HG03460 (cell line): ENCODE measurements at regions not wholly inside any gene's neighbourhood (a gene's known extent, or its start where the extent isn't known, plus 50 kb on each side); places are given as distances from the start of the nearest gene placed in this dataset.

Experiments used
- ATAC-seq: cut with Tn5 transposase; IDR thresholded peaks from one replicate; pipeline ENCODE4 v1.9.1; 2021; ENCODE audit not compliant: unreplicated experiment

DNA sequence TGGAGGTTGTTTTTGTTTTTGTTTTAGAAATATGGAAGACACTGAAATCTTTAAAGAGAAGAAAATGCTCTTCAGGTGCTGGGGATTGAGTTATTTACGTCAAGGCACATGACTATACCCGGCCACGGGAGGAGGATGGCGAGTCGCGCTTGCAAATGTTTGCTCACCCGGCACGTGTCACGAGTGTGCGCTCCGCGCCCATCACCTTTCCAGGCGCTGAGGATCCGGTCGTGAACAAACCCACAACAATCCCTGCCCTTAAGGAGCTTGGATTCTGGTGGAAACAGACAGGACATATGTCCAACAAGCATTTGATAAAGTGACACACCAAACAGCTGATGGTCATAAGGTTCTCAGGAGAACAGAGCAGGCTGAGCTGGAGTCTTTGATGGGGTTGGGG is 715.5 kb downstream of the BRD1 start:
- ATAC-seq, result no peak

DNA sequence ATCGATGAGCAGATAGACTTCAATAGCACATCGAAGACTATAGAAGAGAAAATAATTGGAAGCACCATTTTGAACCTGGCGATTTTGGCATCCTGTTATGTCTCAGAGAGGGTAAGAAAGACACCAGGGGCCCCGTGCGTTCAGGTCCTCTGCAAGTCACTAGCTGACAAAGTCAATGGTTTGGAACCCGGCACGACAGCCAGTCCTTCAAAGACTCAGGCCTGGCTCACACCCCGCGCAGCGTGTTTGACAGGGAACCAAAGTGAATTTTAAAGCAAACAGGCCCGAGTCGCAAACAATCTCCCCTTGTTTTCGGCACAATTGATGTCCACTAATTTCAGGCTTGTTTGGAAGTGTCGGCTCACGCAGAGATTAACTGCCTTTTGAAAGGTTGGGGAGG is 716.6 kb downstream of the BRD1 start:
- no peak for ATAC-seq

DNA sequence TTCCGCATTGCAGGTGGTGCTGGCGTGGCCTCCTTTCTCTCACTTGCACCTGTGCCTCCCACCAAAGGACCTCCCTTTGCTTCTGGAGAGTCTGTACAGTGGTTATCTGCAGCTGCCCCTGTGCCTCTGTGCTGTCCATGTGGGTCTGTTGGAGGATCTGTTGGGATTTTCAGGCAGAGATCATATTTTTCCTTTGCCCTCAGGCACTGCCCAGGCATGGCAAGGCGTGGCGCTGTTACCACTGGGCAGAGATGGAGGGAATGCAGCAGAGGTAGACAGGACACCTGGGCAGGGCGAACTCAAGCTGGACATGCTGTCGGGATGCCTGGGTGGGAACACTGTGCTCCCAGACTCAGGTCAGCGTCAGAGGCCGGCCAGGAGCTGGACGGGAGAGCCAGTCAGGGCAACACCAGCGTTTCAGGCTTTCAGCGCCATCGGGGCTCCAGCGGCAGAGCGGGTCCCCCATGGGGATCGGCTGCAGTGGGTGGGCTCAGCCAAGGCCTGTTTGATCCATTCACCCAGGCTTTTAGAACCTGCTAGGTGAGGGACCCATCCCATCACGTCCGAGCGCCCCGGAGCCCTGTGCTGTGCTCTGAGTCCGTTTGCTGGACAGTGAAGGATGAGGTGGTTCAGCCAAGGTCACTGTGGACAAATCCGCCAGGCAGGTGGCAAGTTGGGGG is 718.9 kb downstream of the BRD1 start:
- ATAC-seq, result no peak

DNA sequence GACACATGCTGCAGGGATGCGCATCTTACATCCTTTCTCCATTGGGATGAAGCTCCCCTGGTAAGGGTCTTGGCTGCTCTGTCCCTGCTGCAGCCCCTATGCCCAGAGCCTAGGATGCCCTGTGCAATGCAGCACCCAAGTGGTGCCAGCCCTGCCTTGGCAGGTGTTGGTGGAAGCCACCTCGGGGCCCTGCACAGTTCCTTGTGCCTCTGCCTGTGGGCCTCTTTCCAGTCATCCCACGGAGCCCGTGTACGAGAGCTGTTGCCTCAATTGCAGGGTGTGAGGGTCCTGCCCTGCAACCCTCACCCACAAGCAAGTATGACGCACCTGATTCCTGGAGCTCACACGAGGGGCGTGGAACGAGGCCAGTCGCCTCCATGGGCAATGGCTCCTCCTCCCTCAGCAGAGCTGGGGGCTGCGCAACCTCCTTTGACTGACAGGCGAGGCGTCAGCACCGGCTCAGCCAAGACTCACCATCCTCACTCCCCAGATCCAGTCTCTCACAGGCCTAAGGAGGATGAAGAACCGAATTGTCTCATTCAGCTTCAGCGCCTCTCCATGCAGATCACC is 719.6 kb downstream of the BRD1 start:
- ATAC-seq, result no peak

DNA sequence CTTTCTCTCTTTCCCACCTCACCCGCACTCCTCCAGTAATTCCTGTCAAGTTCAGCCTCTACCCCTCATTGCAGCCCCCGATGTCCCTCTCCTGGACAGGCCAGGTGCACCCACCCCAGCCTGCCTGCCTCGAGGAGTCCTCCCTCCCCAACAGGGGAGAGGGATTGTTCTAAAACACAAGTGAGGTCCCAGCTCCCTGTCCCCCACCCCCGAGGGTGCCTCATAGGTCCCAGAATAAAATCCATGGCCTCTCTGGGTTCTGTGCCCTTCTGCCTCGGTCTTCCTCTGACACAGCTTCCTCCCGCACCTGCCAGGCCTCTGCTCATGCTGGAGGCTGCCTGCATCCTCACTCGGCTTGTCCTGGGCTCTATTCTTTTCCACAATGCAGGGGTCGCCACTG is 720.1 kb downstream of the BRD1 start:
- no peak for ATAC-seq

DNA sequence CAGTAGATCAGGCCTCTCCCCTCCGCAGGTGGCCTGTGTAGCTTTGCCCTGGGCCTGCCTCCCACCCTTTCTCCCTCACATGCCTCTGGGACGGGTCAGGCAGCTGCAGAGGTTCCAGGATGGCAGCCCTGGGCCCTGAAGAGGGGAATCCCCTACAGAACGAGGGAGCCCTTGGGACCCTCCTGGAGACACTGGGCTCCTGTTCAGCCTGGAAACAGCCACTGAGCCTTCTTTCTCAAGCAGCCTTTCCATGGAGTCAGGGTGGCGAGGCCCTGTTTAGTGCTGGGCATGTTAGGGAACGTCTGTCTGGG is 720.9 kb downstream of the BRD1 start:
- no peak for ATAC-seq

DNA sequence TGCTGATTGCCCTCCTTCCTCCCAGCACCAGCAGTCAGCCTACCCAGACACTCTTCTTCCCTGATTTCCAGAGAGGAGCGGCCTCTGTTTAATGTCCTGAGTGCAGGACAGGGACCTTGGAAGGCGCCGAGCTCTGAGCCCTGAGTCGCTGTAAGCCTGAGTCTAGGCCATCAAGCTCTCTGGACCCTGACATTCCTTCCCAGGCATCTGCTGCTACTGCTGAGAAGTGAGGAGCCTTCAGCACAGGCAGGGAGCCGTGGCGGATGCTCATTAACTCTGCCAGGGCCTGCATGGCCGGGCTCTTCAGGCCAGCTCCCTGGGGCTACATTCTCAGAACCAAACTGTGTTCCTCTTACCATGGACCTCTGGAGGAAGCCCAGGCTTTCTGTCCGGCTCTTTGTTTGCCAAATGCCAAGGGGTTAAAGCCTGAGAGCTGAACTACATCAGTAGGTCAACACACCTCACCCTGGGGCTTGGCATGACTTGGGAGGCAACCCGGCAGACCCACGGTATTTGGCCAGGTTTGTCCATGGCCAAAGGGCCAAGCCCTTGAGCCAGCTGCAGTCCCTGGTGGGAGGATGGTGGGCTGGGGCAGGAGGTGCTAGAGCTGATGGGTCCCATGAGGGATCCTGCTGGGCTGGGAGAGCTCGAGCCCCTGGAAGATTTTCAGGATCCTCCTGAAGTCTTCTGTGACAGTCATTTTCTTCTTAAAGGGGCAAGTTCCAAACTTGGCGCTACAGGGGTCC is 721.4 kb downstream of the BRD1 start:
- no peak for ATAC-seq

DNA sequence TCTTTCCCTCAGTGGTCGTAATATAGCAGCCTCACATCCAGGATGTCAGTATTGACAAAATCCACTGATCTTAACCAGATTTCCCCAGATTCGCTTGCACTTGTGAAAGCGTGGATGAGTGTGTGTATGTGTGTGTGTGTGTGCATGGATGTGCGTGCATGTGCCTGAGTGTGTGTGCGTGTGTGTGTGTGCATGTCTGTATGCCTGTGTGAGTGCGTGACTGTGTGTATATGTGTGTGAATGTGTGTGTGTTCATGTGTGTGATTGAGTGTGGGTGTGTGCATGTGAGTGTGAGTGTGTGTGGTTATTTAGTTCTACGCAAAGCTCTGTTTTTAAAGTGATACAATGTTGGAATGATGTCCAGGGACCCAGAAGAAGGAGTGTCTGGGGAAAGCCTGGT is 723.2 kb downstream of the BRD1 start:
- ATAC-seq, result no peak

DNA sequence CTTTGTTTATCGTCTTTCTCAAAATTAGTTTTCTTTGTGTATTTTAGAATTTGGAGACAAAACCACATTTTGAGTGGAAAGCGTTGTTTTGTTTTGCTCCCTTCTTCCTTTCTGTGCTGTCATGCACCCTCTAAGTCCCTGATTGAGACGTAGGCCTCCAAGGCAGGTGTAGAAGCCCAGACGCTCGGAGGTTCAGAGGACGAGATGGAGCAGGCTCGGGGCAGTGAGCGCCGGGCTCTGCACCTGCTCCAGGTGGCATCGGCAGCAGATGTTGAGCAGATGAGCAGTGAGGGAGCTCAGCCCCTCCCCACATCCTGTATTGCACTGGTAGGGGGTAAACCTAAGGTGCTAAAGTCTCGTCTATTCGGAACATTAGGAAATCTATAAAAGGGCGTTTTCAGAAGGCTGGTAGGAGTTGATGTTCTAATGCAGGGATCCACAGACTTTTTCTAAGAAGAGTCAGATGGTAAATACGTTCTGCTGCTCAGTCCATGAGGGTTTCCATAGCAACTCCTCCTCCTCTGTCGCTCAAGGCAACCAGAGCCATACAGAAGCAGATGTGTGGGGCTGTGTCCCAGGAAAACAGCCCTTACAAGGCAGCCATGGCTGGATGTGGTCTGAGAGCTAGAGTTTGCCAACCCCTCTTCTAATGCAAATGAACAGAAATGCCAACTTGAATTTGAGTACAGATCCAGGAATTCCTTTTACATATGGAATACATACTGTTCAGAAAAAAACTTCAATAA is 724.2 kb downstream of the BRD1 start:
- no peak for ATAC-seq

DNA sequence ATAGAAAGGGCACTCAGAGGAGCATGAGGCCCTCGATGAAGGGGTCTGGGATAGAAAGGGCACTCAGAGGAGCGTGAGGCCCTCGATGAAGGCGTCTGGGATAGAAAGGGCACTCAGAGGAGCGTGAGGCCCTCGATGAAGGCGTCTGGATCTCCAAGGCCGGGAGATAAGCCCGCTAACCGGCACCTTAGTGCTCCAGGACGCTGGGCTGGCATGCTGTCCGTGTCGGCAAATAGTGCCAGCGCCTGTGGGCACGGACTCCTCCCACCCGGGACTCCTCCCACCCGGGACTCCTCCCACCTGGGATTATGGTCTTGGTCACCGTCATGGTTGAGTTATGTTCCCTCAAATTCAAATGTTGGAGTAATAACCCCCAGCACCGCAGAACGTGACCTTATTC is 725.3 kb downstream of the BRD1 start:
- ATAC-seq, result no peak

DNA sequence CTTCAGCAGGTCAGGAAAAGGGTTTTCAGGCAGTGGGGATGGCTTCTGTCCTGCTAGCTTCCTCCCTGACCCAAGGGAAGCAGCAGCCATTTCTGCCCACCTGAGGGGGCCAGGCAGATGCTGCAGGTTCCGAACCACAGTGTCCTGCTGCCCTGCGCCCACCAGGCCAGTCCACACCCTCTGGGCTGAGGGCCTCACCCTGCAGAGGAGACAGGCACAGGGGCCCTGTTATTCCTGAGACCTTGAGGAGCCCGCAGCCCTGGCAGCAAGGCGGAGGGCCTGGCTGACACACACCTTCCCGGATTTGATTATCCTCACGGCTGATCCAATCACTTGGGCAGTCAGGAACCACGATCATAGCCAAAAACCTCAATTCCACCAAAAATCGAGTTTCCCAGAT is 725.8 kb downstream of the BRD1 start:
- no peak for ATAC-seq

DNA sequence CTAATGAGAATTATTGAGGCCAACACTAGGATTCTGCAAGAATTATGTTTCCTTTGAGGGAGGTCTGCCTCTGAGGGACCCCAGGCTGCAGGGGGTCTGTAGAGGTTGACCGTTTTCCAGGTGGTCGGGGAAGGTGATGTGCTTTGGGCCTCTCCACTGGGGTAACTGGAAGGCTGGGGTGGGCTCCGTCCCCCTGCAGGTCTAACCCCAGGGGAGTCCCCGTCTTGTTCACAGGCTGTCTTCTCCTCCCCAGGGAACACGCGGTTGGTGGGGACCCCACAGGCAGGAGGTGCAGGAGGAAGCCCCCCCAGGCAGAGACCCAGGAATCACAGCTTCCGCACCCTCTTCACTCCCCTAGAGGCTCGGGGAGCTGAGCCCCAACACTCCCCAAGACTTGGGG is 726.4 kb downstream of the BRD1 start:
- no peak for ATAC-seq

DNA sequence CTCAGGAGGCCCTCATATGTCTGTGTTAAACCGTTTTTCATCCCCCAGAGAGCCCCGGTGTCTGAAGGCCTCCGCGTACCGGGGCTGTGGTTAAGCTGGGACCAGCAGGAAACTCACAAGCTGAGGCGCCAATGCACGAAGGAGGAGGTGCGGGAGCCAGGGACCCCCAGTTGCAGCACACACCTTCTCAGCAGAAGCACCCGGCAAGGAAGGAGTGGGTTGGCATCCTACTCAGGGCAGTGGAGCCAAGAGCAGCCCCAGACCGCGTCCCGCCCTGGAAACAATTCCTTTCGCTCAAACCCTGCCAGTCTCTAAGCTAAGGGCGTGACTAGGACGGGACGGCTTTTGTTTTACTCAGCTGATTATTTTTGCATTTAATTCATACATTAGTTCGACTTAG is 726.9 kb downstream of the BRD1 start:
- ATAC-seq, result no peak

DNA sequence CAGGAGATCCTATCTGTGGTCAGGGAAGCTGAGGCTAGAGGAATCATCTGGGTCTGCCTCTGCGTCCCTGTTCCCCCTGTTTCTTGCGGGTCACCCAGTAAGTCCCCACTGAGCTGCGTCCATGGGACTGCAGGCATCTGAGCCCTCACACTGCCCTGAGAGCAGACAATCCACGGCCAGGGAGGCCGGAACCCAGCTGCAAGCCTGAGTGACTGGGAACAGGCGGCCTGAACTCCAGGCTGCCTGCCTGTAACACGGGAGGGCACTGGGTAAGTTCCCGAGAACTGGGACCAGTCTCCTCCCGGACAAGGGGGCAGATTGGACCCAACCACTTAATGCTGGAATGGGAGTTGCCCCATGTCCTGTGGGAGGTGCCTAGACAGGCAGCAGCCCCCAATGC is 727.4 kb downstream of the BRD1 start:
- no peak for ATAC-seq

DNA sequence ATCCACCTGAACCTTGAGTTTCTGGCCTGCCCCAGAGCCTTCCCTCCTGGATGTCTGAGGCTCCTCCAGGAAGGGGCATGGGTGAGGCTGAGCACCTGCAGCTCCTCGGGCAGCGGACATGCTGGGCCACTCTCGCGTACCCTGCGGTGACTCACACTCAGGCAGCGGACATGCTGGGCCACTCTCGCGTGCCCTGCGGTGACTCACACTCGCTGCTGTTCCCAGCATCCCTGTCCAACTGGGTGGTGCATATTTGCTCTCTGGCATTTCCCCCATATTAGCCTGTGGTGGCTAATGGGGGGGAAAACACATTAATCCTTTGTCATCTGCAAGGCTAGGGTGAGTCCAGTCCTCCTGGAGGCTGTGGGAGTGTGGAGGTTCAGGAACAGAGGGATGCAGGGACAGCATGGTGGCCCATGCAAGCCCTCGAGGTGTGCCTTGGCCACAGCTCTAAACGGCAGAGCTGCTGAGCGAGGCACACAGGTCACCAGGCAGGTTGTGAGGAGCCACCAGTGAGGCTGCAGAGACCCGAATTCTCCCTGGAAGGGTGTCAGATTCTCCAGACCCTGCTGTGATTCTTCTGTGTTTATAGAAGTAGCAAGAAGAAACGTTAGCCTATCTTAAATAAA is 728.1 kb downstream of the BRD1 start:
- ATAC-seq, result no peak

DNA sequence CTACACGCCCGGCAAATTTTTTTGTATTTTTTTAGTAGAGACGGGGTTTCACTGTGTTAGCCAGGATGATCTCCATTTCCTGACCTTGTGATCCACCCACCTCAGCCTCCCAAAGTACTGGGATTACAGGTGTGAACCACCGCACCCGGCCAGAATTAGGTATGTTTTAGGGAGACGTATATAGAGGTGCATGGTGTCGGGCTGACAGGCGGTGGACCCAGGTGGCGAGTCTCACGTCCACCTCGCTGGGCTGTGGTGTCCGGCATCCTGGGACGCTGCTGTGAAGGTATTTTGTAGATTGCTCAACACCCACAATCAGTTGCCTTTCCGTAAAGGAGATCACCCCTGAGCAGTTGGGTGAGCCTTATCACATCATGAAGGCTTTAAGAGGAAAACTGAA is 728.6 kb downstream of the BRD1 start:
- no peak for ATAC-seq

DNA sequence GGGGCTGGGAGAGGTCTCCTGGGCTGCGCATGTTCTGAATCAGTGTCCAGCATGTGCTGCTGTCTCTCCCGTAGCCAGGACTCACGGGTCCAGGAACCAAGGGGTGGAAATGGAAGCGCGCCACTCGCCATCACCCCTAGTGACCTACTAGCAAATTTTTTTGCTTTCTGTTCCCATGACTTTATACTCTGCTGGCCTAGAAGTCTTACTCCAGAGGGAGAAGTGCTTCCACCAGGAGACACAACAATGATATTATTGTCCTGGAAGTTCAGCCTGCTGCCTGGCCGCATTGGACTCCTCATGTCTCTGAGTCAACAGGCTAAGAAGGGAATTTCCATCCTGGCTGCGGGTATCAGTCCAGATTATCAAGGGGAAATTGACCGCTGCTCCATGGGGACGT is 729.7 kb downstream of the BRD1 start:
- no peak for ATAC-seq

DNA sequence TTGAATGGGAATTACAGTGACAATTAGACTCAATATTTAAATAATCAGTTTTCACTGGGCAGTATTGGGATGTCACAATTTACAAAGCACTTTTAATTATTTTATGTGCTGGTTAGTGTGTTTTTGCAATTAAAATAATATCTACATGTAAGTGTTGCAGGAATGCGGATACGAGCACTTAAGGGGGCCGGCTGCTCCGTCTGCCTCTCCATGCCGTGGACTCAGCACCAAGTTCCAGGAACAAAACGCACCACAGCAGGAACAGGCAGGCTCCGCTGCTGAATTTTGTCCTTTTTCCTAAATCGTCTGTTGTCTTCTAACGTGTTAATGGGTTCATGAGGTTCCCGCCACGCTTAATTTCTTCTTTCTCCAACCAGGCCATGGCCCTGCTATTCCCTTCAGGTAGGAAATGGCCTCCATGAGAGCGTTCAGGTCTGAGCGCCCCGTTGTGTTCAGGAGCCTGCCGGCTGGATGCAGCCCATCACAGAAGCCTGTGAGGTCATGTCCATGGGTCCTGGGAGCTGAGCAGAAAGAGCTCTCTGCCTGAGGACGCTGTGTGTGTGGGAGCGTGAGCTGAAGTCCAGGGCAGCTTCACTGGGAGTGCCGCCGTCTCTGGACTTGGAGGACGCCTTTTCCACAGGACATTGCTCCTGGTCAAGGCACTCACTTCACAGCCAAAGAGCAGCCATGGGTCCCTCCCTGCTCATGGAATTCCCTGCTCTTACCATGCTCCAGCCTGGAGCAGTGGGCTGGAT is 730.3 kb downstream of the BRD1 start:
- ATAC-seq, result no peak

DNA sequence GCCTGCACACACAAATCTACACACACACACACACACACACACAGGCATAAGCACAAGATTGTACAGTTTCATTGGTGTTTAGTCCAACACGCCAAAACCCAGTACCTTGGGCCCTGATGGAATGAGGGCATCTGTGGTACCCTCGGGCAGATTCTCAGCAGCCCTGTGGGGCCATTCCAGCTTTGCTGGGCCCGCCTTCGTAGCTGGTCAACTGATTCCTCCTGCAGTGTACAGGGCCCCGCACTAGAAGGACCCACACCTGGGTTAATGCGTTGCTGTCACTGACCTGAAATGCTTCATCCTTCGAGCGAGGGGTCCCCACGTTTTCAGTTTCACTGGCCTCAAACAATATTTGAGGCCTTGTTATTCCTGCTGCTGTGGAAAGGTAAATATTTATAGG is 731.2 kb downstream of the BRD1 start:
- no peak for ATAC-seq

DNA sequence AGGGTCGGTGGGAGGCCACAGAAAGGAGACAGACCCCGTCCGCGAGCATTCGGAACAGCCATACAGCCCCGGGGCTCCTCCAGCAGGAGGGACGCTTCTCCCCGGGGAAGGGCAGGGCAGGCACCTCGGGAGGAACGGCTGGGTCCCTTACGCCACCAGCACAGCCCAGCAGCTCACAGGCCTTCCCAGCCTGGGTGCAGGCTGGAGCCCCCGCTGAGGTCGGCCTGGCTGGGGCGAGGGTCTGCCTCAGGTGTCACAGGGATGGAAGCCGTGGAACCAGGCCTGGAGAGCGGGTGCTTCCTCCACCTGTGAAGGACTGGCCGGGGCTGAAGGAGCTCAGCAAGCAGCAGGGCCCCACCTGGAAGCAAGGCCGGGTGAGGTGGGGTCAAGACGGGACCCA is 732.3 kb downstream of the BRD1 start:
- ATAC-seq, result no peak

DNA sequence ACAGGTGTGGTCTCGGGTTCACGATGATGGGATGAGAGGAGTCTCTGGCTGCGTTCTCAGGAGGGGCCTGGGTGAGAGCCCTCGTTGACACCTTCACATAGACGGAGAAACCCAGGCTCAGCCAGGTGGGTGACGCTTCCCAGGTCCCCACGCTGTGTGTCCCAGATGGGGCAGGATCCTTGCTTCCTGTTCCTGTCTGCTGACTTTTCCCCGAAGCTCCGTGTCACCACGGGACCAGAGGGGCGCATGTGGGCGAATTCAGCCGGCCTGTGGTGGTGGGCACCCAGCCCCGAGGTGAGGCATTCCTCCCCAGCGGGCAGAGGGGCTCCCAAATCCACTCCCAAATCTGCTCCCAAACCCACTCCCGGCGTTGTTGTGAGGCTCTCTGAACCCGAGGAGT is 732.8 kb downstream of the BRD1 start:
- no peak for ATAC-seq
